Adrenal gland (tissue), 9 donors: ENCODE measurements at regions not wholly inside any gene's neighbourhood (a gene's known extent, or its start where the extent isn't known, plus 50 kb on each side); places are given as distances from the start of the nearest gene placed in this dataset.

Source experiments
- DNase-seq, 7 donors: peaks; one replicate each; pipeline ENCODE4 v3.0.0-alpha.2; 2019 to 2020
- H3K27ac ChIP-seq, 5 donors: fragments of 200-600 bp; sonication (generic) in 4 of 5; 1 replicate in 3 of 5; 2 replicates in 2 of 5; pipeline versions ENCODE4 v1.5.1 to v1.8.0; 2016 to 2020; ENCODE audit warnings: mild to moderate bottlenecking in 1 of 5
- H3K27me3 ChIP-seq: fragments of 200-600 bp; 2 replicates; pipeline ENCODE4 v1.8.0; 2021
- H3K36me3 ChIP-seq, 2 donors: fragments of 200-600 bp; replicated peaks in 1 of 2; 1 replicate in 1 of 2; 2 replicates in 1 of 2; pipeline versions ENCODE4 v1.5.1 to v1.8.0; 2018 to 2022
- H3K4me1 ChIP-seq, 2 donors: fragments of 200-600 bp; replicated peaks in 1 of 2; 1 replicate in 1 of 2; 2 replicates in 1 of 2; pipeline versions ENCODE4 v1.5.1 to v1.8.0; 2018 to 2021
- H3K4me3 ChIP-seq, 4 donors: fragments of 200-600 bp; sonication (generic) in 3 of 4; one replicate each; pipeline ENCODE4 v1.5.1; 2016 to 2018
- H3K9me3 ChIP-seq, 3 donors: fragments of 200-600 bp; sonication (generic) in 1 of 3; replicated peaks in 1 of 3; 1 replicate in 2 of 3; 2 replicates in 1 of 3; pipeline versions ENCODE4 v1.5.1 to v1.8.0; 2016 to 2021
- CTCF ChIP-seq, 6 experiments: fragments of 450-650 bp in 4 of 6; fragments of 200-600 bp in 2 of 6; sonication (generic) in 1 of 6; IDR thresholded peaks; 1 replicate in 5 of 6; 2 replicates in 1 of 6; pipeline versions ENCODE4 v1.5.1 to v1.8.0; 2016 to 2021; ENCODE audit warnings: antibody characterized with exemption in 6 of 6, mild to moderate bottlenecking in 2 of 6, moderate library complexity in 1 of 6
- POLR2A ChIP-seq, 2 donors: fragments of 450-650 bp; IDR thresholded peaks; one replicate each; pipeline ENCODE4 v1.6.1; 2017; ENCODE audit warnings: antibody characterized with exemption in 2 of 2, mild to moderate bottlenecking in 2 of 2, moderate library complexity in 1 of 2
- WGBS, 4 donors: extraction: QIAGEN DNeasy Blood & Tissue Kit in 2 of 4; methylation state at CpG; one replicate each; pipeline versions ENCODE4 v1.1.5 to v1.1.7; 2013 to 2017; 5-methylcytosine and 5-hydroxymethylcytosine counted together
- intact Hi-C, 2 donors: fragments of 100-400 bp; cut with DNase I; formaldehyde crosslinking; loops; one replicate each; pipeline versions ENCODE4 v1.14.1 to v1.15.0; 2022 to 2023
- donor health status: healthy with polysubstance abuse.
- donor health status: Bipolar disorder and iron deficiency.
- donor health status: DM: yes; HTN: yes; CAD: no.
- donor health status: DM: no; HTN: no; CAD: no.
- donor health status: DM: no; HTN: no; CAD: no.

- Histone ChIP-seq H3K4me3 (no peak overlapping the region), H3K4me1 (no peaks in the 10 kb centered on the region), H3K9me3 (no peaks in the 10 kb centered on the region), H3K27ac (no peak overlapping the region), H3K27me3 (no peaks in the 10 kb centered on the region), H3K36me3 (no peaks in the 10 kb centered on the region)
- TF ChIP-seq POLR2A (IDR thresholded peaks at IDR 0.05) (no peak), CTCF (IDR thresholded peaks at IDR 0.05) (no peak)
- no peak for DNase-seq
- intact Hi-C loops, result no loop called here
Observed at GRCh38 chr3:28781053-28781452, 432.4 kb upstream of the AZI2 start.

- H3K27ac ChIP-seq, result no peak overlapping the region
- no peak for TF ChIP-seq POLR2A (IDR thresholded peaks at IDR 0.05)
- TF ChIP-seq CTCF (IDR thresholded peaks at IDR 0.05), result no peak
- DNase-seq, result no peak
- no peaks in the 10 kb centered on the region for H3K36me3 ChIP-seq
- no peaks in the 10 kb centered on the region for H3K9me3 ChIP-seq
- H3K4me3 ChIP-seq, result no peak overlapping the region
- WGBS, 4 donors, result 70 to 93% (median 88%) methylated on average over 3 of the region's 3 CpGs
- H3K27me3 ChIP-seq, result no peaks in the 10 kb centered on the region
- no peaks in the 10 kb centered on the region for H3K4me1 ChIP-seq
- intact Hi-C loops, result no loop called here
Observed at GRCh38 chr3:28786446-28786845, 437.8 kb upstream of the AZI2 start.

DNA sequence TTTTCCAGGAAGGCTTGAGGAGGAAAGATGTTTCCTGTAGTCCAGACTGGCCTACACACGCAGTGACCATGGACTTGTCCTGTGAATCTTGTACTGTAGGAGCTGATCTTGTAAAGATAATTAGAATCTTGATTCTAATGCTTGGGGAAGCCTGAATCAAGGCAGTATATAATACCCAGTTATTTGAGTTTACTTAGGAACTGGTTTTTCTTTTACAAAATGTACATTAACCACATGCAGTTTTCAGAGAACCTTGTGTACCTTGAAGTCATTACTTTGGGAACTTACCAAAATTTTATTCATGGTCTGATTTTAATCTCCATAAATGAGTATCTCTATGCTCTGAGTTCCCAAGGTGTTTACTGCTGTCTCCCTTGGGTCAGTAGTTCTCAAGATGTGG is 439.9 kb upstream of the AZI2 start:
- H3K27me3 ChIP-seq, result no peaks in the 10 kb centered on the region
- H3K36me3 ChIP-seq, result no peaks in the 10 kb centered on the region
- intact Hi-C loops, result no loop called here
- no peak for TF ChIP-seq POLR2A (IDR thresholded peaks at IDR 0.05)
- no peak for TF ChIP-seq CTCF (IDR thresholded peaks at IDR 0.05)
- H3K27ac ChIP-seq, result no peak overlapping the region
- no peaks in the 10 kb centered on the region for H3K9me3 ChIP-seq
- H3K4me1 ChIP-seq, result no peaks in the 10 kb centered on the region
- no peak overlapping the region for H3K4me3 ChIP-seq
- 61 to 83% (median 72%) methylated on average over 1 of the region's 1 CpG for WGBS, 4 donors
- DNase-seq, result no peak

DNA sequence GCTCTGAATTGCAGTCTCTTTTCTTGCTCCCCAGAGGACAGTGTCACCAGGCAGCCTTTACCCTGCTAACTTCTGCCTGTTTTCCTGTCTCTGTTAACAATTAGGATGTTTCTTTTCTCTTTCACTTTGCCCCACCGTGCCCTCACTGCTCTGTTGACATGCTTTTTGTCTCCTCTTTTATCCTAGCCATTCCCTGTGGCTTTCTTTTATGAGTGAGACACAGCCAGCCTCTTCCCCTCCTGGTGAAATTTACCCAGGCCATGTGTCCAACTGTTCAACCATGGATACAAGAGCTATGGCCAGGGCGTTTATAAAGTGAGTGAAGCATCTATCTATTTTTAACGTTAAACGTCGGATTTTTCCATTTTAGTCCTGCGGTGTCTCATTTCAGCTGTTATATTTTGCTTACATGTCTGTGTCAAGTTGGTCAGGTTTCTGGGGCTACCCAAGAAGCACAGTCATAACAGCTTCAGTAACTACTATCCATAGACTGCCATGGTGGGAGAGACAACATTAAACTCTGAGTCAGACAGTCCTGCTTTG is 443.2 kb upstream of the AZI2 start:
- Histone ChIP-seq H3K9me3 (no peaks in the 10 kb centered on the region), H3K36me3 (no peaks in the 10 kb centered on the region), H3K4me3 (no peak overlapping the region), H3K4me1 (no peaks in the 10 kb centered on the region), H3K27ac (no peak overlapping the region), H3K27me3 (no peaks in the 10 kb centered on the region)
- WGBS, 4 donors, result 63 to 67% (median 65%) methylated on average over 6 of the region's 6 CpGs
- no peak for DNase-seq
- no peak for TF ChIP-seq POLR2A (IDR thresholded peaks at IDR 0.05)
- no peak for TF ChIP-seq CTCF (IDR thresholded peaks at IDR 0.05)
- intact Hi-C loops, result no loop called here
